WTC11 (cell line): ENCODE measurements at regions not wholly inside any gene's neighbourhood (a gene's known extent, or its start where the extent isn't known, plus 50 kb on each side); places are given as distances from the start of the nearest gene placed in this dataset.

Source experiments
- ATAC-seq: fragments of 200-7000 bp; cut with Tn5 transposase; 2 replicates; pipeline ENCODE4 v1.10.0; 2021; ENCODE audit warnings: mild to moderate bottlenecking, moderate library complexity
- CTCF ChIA-PET: fragments of 300-600 bp; sonication (Branson Sonifier 250); formaldehyde crosslinking; loops from one replicate; lab custom pipeline; 2021; ENCODE audit warnings: antibody characterized with exemption; lab: Charles Lee
- POLR2A ChIA-PET: fragments of 350-600 bp; sonication (Branson Sonifier 250); formaldehyde crosslinking; loops from one replicate; lab custom pipeline; 2021; ENCODE audit warnings: antibody characterized with exemption; lab: Charles Lee
- DNase-seq: peaks from one replicate; pipeline ENCODE4 v3.0.0; 2021; ENCODE audit warnings: low spot score
- H3K27ac Mint-ChIP-seq: 2 replicates; pipeline ENCODE4 v1.8.0; 2021; ENCODE audit warnings: mixed read lengths
- H3K27me3 Mint-ChIP-seq: 2 replicates; pipeline ENCODE4 v1.8.0; 2021; ENCODE audit warnings: low read depth, mild to moderate bottlenecking, moderate library complexity, mixed read lengths
- H3K36me3 Mint-ChIP-seq: 2 replicates; pipeline ENCODE4 v1.8.0; 2021; ENCODE audit warnings: mixed read lengths
- H3K4me1 Mint-ChIP-seq: 2 replicates; pipeline ENCODE4 v1.8.0; 2022; ENCODE audit warnings: mixed read lengths
- H3K4me3 Mint-ChIP-seq: 2 replicates; pipeline ENCODE4 v1.8.0; 2021; ENCODE audit warnings: mild to moderate bottlenecking, moderate library complexity, mixed read lengths
- H3K9me3 Mint-ChIP-seq: 2 replicates; pipeline ENCODE4 v1.8.0; 2021; ENCODE audit warnings: mixed read lengths
- ATF3 ChIP-seq: sonication (generic); formaldehyde crosslinking; conservative IDR thresholded peaks from 2 replicates; pipeline ENCODE4 v1.8.1; 2022; ENCODE audit warnings: mild to moderate bottlenecking, missing genetic modification reagents
- ATF6 ChIP-seq: sonication (generic); formaldehyde crosslinking; IDR thresholded peaks from 2 replicates; pipeline ENCODE4 v1.8.1; 2023; ENCODE audit warnings: mild to moderate bottlenecking, missing genetic modification reagents
- CTCF ChIP-seq: fragments of 200-600 bp; IDR thresholded peaks from 2 replicates; pipeline ENCODE4 v1.8.0; 2022; ENCODE audit warnings: antibody characterized with exemption
- E2F4 ChIP-seq: sonication (generic); formaldehyde crosslinking; IDR thresholded peaks from 2 replicates; pipeline ENCODE4 v1.8.1; 2022; ENCODE audit warnings: low read depth, mild to moderate bottlenecking, moderate library complexity, missing genetic modification reagents, borderline replicate concordance
- E2F5 ChIP-seq: sonication (generic); formaldehyde crosslinking; IDR thresholded peaks from 2 replicates; pipeline ENCODE4 v1.8.1; 2022; ENCODE audit warnings: mild to moderate bottlenecking, moderate library complexity, missing genetic modification reagents
- FOXP4 ChIP-seq: sonication (generic); formaldehyde crosslinking; IDR thresholded peaks from 2 replicates; pipeline ENCODE4 v1.8.0; 2022; ENCODE audit warnings: mild to moderate bottlenecking, missing genetic modification reagents
- PRDM15 ChIP-seq: sonication (generic); formaldehyde crosslinking; IDR thresholded peaks from 2 replicates; pipeline ENCODE4 v1.8.0; 2022; ENCODE audit warnings: missing genetic modification reagents
- SMAD3 ChIP-seq: sonication (generic); formaldehyde crosslinking; IDR thresholded peaks from 2 replicates; pipeline ENCODE4 v1.8.0; 2022; ENCODE audit warnings: missing genetic modification reagents, mild to moderate bottlenecking, borderline replicate concordance
- TEAD1 ChIP-seq: sonication (generic); formaldehyde crosslinking; IDR thresholded peaks from 2 replicates; pipeline ENCODE4 v1.8.0; 2022; ENCODE audit warnings: mild to moderate bottlenecking, missing genetic modification reagents
- ZNF219 ChIP-seq: sonication (generic); formaldehyde crosslinking; IDR thresholded peaks from 2 replicates; pipeline ENCODE4 v1.8.0; 2023; ENCODE audit warnings: missing genetic modification reagents, mild to moderate bottlenecking, borderline replicate concordance
- ZNF263 ChIP-seq: sonication (generic); formaldehyde crosslinking; IDR thresholded peaks from 2 replicates; pipeline ENCODE4 v1.8.1; 2022; ENCODE audit warnings: low read depth, mild to moderate bottlenecking, moderate library complexity, missing genetic modification reagents
- ZNF512 ChIP-seq: sonication (generic); formaldehyde crosslinking; IDR thresholded peaks from 2 replicates; pipeline ENCODE4 v1.8.1; 2022; ENCODE audit warnings: missing genetic modification reagents, borderline replicate concordance
- ZNF671 ChIP-seq: fragments of 250-450 bp; sonication (Bioruptor Pico); IDR thresholded peaks from 2 replicates; pipeline ENCODE4 v1.8.0; 2021; ENCODE audit warnings: mild to moderate bottlenecking

- DNase-seq: no peak
- peaks cover 13% of the 10 kb centered on the region for H3K9me3 Mint-ChIP-seq
- H3K4me1 Mint-ChIP-seq: peaks cover 35% of the 10 kb centered on the region
- H3K36me3 Mint-ChIP-seq: peaks cover 7% of the 10 kb centered on the region
- ATAC-seq: no peak
- H3K27me3 Mint-ChIP-seq: no peaks in the 10 kb centered on the region
- TF ChIP-seq ZNF219 (CRISPR knock-in tag): no peak
- no peak for TF ChIP-seq SMAD3 (CRISPR knock-in tag)
- no peak for TF ChIP-seq PRDM15 (CRISPR knock-in tag)
- TF ChIP-seq FOXP4: no peak
- TF ChIP-seq CTCF: no peak
- TF ChIP-seq TEAD1 (CRISPR knock-in tag): no peak
- no peak for TF ChIP-seq ZNF671 (CRISPR knock-in tag)
- no peak for TF ChIP-seq E2F5 (CRISPR knock-in tag)
- no peak for TF ChIP-seq ATF6 (CRISPR knock-in tag)
- TF ChIP-seq ZNF263 (CRISPR knock-in tag): no peak
- no peak for TF ChIP-seq E2F4 (CRISPR knock-in tag)
- no peak for TF ChIP-seq ATF3
- no peak for TF ChIP-seq ZNF512 (CRISPR knock-in tag)
- no peak overlapping the region for H3K27ac Mint-ChIP-seq
- ChIA-PET POLR2A (no interaction called here), CTCF (no interaction called here)
- H3K4me3 Mint-ChIP-seq: no peak overlapping the region
Observed at GRCh38 chr2:139872503-139872902, 1092.3 kb upstream of the NXPH2 start.
